ENCODE measurements at regions not wholly inside any gene's neighbourhood (a gene's known extent, or its start where the extent isn't known, plus 50 kb on each side); places are given as distances from the start of the nearest gene placed in this dataset. TPM values are rescaled to one million over a fixed set of nuclear protein-coding genes. Genes with fewer than 3 reads are reported as not detected.

Small RNA genes lying in the stretch of these regions (small RNA-seq; reads per million reads assigned to genes)
- gene AC016831.3 (not detected), gene RNU6-1010P (not detected)

All from skeletal muscle satellite cell (primary cell).